ENCODE measurements at regions not wholly inside any gene's neighbourhood (a gene's known extent, or its start where the extent isn't known, plus 50 kb on each side); places are given as distances from the start of the nearest gene placed in this dataset.

GRCh38 chr1:13922466-13923110 lies 222.6 kb downstream of the PRDM2 start:
- DNase-seq (ENCODE audit: low read depth in 2 of 2) = no peak

DNA sequence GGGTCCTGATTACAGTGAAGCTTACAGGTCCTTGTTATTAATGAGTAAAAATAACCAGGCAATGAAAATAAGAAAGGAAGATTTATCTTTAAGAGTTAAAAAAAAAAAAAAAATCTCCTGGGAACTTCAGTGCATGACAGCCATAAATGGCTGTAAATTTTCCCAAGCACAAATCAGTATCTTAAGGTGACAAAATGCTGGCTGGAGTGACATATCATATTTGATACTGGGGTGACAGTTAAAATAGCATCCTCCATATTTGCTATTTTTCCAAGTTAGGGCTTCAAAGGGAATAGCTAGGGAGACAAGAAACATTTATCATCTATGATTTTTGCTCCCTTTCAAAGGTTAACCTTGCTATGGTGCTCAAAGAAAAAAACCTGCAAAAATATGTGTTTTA lies 226.6 kb downstream of the PRDM2 start:
- no peak for DNase-seq (ENCODE audit: low read depth in 2 of 2)

DNA sequence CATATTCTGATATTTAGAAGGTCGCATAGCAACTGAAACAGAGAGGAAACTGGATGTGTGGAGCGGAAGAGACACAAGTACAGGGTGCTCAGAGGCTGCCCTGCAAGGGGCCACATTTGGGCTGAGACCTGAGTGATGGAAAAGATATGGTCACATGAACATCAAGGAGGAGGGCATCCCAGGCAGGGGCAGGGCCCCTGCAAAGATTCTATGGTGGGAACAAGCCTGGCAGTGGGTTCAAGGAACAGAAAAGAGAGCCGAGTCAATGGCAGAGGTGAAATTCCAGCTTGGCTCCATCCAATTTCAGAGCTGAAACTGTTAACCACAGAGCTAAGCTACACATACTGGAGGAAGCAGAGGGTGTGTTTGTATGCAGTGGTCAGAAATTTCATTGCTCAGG lies 227.7 kb downstream of the PRDM2 start:
- DNase-seq (ENCODE audit: low read depth in 2 of 2) = no peak

DNA sequence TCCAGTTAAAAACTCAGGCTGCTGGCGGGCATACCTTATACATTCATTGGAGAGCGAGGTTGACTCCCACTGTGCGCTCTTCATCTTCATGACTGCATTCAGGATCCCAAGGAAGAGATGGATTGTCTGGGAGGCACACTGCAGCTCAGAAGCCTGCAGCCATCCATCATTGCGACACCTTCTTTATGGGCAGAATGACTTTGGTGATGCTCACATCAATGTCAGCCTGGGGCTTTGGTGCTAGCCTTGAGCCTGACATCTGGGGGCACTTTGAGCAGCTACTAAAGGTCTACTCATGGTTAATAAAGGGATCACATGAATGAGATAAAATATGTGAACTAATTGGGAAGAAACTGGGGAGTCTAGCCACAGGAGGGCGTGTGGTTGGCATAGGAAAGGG lies 229.3 kb downstream of the PRDM2 start:
- no peak for DNase-seq (ENCODE audit: low read depth in 2 of 2)

DNA sequence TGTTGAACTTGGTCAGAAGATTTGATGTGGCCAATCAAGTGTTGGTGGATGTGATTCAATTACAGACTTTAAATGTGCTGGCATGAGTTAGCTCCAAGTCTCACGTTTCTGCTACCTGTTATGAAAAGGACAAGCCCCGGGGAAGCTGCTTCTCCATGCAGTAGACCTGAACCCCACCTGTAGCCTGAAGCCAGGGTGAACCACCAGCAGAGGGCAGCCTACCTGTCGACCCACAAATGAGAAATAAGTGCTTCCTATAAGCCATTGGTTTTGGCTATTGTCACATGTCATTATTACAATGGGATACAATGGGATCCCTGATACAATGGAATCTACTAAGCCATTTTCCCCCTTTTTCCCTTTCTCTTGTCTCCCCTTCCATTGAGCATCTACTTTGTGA lies 230.2 kb downstream of the PRDM2 start:
- DNase-seq (ENCODE audit: low read depth in 2 of 2) = no peak

- no peak for DNase-seq (ENCODE audit: low read depth in 2 of 2)
Observed at GRCh38 chr1:13931226-13931625, 231.2 kb downstream of the PRDM2 start.

- no peak for DNase-seq (ENCODE audit: low read depth in 2 of 2)
Observed at GRCh38 chr1:13935336-13935735, 235.3 kb downstream of the PRDM2 start.

DNA sequence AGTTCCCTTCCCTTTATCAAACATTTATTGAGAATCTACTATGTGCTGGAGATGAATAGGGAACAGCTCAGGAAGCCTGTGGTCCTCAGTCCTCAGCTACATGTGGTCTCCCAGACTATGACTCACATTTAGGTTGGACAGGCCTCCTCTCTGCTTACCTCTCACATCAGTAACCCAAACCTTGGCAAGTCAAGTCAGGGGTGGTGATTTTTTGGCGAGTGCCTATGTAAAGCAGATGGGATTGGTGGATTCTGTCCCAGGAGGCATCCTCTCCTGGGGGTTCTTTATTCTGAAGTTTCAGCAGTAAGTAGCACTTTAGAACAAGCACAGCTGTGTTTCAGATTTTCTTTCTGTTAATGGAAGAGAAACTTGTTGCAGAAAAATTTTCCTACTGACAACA lies 241.3 kb downstream of the PRDM2 start:
- DNase-seq (ENCODE audit: low read depth in 2 of 2) = no peak

- no peak for DNase-seq (ENCODE audit: low read depth in 2 of 2)
Observed at GRCh38 chr1:13943055-13943454, 243.1 kb downstream of the PRDM2 start.

- DNase-seq (ENCODE audit: low read depth in 2 of 2) = no peak
Observed at GRCh38 chr1:13945856-13946255, 245.9 kb downstream of the PRDM2 start.

- no peak for DNase-seq (ENCODE audit: low read depth in 2 of 2)
Observed at GRCh38 chr1:13947658-13948057, 247.7 kb downstream of the PRDM2 start.

DNA sequence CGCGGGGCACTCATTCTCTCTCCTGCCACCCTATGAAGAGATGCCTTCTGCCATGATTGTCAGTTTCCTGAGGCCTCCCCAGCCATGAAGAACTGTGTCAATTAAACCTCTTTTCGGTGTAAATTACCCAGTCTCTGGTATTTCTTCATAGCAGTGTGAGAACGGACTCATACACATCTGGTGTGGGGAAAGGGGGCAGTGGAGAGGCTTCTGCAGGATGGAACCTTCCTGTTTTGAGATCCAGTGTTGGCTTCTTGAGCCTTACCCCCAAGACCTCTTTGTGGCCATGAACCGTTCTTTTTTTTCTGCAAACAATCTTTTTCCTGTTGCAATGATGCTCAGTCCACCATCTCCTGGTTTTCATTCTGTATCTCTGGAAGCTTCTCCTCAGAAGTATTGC lies 248.4 kb downstream of the PRDM2 start:
- DNase-seq (ENCODE audit: low read depth in 2 of 2) = no peak

DNA sequence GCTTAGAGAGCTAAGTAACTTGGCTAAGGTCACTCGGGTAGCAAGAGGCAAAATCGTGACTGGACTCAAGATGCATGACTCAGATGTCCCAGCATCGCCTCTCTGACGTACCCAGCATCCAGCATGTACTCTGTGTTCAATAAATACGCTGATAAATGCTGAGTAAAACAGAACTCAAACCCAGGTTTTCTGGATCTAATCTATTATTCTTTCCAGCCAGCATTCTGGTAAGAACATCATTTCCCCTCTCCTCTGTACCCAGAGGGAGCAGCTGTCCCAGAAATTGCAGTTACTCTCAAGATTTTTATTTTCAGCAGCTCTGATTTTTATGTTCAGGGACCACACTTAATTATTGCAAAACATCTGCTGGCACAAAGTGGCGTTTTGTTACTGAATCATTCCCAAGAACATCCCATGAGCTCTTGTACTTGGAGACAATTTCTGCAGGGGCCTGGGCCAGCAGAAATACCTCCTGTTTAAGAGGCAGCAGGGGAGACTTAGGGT lies 249.0 kb downstream of the PRDM2 start:
- no peak for DNase-seq (ENCODE audit: low read depth in 2 of 2)

- DNase-seq (ENCODE audit: low read depth in 2 of 2) = no peak
Observed at GRCh38 chr1:13949546-13949945, 249.6 kb downstream of the PRDM2 start.

DNA sequence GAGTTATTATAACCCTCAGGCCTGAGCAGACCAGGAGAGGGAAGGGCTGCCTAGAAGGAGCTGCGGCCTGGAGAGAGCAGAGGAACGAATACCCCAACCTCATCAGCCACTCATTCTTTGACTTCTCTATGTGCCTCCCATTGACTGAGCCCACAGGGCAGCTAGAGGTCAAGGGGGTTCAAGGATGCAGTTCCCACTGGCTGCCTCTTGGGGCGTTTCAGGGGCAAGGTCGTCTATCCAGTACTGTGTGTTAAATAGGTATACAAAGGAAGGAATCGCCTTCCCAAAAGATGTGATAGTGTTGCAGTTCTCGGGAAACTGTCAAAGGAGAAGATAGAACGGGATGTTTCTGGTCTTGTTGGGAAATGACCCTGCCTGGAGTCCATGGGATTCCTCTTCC lies 250.6 kb downstream of the PRDM2 start:
- no peak for DNase-seq (ENCODE audit: low read depth in 2 of 2)

GRCh38 chr1:13951793-13952751 lies 252.1 kb downstream of the PRDM2 start:
- DNase-seq (ENCODE audit: low read depth in 2 of 2) = no peak

DNA sequence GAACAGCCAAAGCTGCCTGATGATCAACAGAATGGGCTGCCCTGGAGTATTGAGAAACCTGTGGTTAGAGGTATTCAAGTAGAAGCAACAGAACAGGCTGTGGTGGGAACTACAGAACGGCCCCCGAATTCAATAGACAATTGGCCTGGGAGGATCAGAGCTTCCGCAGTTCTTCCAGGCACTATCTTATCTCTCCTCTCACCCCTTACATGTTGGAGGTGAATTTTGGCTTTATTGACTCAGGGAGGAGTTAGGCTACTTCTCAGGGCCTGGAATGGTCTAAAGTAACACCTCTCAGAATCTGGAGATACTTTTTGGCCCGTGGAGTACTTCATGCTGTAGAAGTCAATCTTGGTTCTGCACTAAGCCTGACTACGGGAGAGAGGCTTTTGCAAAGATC lies 253.0 kb downstream of the PRDM2 start:
- no peak for DNase-seq (ENCODE audit: low read depth in 2 of 2)

GRCh38 chr1:13956393-13956792 lies 256.4 kb downstream of the PRDM2 start:
- DNase-seq (ENCODE audit: low read depth in 2 of 2) = no peak

DNA sequence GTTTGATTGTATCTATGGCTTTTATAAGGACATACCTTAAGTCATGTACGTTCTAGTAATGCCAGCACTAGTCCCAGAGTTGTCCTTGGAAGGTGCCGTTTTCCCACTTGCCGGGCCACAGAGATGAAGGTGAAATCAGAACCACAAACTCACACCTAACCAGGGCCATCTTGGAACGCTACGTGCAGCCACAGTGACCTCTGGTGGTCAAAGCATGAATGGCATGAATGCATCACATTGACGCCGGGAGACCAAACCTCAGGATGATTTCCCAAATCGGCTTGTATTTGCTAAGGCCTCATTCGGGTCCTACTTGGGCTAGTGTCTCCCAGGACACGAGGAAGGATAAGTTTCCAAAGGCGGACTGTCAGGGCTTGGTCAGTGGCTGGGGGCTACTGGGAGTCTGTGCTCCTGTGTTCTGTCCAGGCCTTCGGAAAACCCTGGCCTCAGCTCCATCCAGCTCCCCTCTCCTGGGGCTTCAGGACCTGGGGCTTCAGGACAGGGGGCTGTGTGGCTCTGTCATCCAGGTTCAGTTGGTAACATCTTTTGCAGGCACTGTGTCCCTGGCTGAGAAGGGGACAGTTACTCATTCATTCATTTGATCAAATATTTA lies 260.5 kb downstream of the PRDM2 start:
- DNase-seq (ENCODE audit: low read depth in 2 of 2) = peak; percentile 33 to 41

DNA sequence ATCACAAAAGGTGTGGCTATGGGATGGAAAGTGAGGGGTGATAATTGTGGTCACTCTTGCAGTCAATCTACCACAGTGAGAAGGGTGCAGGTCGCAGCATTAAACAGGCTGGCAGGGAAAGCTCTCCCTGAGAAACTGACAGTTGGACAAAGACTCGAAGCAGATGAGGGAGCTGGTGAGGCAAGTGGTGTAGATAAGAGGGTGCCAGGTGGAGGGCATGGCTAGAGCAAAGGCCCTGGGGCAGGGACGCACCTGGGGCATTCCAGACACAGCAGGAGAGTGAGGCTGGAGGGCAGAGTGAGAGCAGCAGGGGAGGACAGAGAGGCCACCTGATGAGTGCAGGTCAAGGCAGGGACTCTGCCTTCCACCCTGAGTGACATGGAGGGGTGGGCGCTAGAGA lies 264.8 kb downstream of the PRDM2 start:
- no peak for DNase-seq (ENCODE audit: low read depth in 2 of 2)

GRCh38 chr1:13965770-13966398 lies 265.9 kb downstream of the PRDM2 start:
- DNase-seq (ENCODE audit: low read depth in 2 of 2) = no peak

DNA sequence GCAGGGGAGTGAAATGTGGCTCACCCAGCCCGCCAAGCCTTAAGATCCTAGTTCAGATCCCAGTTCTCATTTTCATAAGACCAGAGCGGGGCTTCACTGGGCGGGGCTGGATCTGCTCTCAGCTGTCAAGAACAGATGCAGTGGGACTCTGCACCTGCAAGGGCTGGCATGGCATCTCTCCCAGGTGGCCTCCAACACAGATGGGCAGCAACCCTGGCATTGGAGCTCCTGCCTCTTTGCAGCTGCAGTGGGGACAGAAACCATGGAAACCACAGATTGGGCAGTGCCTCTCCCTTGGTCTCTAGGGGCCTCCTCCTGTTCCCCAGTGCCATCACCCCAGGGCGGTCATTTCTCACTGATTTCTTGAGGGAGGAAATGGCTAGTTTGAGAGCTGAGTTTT lies 267.7 kb downstream of the PRDM2 start:
- no peak for DNase-seq (ENCODE audit: low read depth in 2 of 2)

Data from stimulated activated CD8-positive, alpha-beta memory T cell treated with anti-CD3 and anti-CD28 coated beads, Interleukin-2, amount 100 ng/mL, for 1 hour (primary cell).